ENCODE measurements at regions not wholly inside any gene's neighbourhood (a gene's known extent, or its start where the extent isn't known, plus 50 kb on each side); places are given as distances from the start of the nearest gene placed in this dataset.
"Not testable (repeated sequence)": the region's sequence is repeated elsewhere in the genome, so short reads cannot be mapped to it uniquely, and the experiment has no call there.

- Histone ChIP-seq H3K4me3 (no peak overlapping the region), H3K27ac (no peak overlapping the region), H3K27me3 (no peaks in the 10 kb centered on the region), H3K9me3 (no peaks in the 10 kb centered on the region), H3K36me3 (no peaks in the 10 kb centered on the region), H3K4me1 (peaks cover 0 to 20% (median 5%) of the 10 kb centered on the region in 4 donors)
- TF ChIP-seq EP300 (IDR thresholded peaks at IDR 0.05; ENCODE audit: low read depth), result no peak
- no peak for TF ChIP-seq POLR2AphosphoS5 (IDR thresholded peaks at IDR 0.05)
- no peak for TF ChIP-seq POLR2A (IDR thresholded peaks at IDR 0.05)
- TF ChIP-seq CTCF (IDR thresholded peaks at IDR 0.05), result no peak
- intact Hi-C loops (cut with DNase I; ENCODE audit: low total_unique reads) (no loop called here), in situ Hi-C loops (cut with MboI; ENCODE audit: low pct_ligation_motif_present in 1 of 4, low pct_unique_long_range_greater_than_20kb in 1 of 4, low sequenced_read_pairs in 3 of 4) (loop anchor here in 3 of 4 donors (25.0 kb wide), 4 partner anchors 547 to 1997 kb away; no protein-coding TSS in a partner anchor)
- 87% methylated on average over 2 of the region's 2 CpGs; no CpG with 5 or more reads in 1 of the 2 donors for WGBS, 2 donors (ENCODE audit: low coverage in 1 of 2)
- no peak for DNase-seq
Measured at GRCh38 chr4:18690291-18690955, 668.9 kb upstream of the LCORL start.

GRCh38 chr4:18689308-18690115 lies 668.0 kb upstream of the LCORL start:
- Histone ChIP-seq H3K36me3 (no peaks in the 10 kb centered on the region), H3K27me3 (no peaks in the 10 kb centered on the region), H3K4me1 (peaks cover 0 to 20% (median 5%) of the 10 kb centered on the region in 4 donors), H3K9me3 (no peaks in the 10 kb centered on the region), H3K4me3 (no peak overlapping the region), H3K27ac (no peak overlapping the region)
- DNase-seq, result peak; percentile 68
- intact Hi-C loops (cut with DNase I; ENCODE audit: low total_unique reads), result no loop called here
- TF ChIP-seq CTCF (IDR thresholded peaks at IDR 0.05), result peak; percentile 80 to 92 (median 87)
- TF ChIP-seq POLR2A (IDR thresholded peaks at IDR 0.05), result no peak
- in situ Hi-C loops (cut with MboI; ENCODE audit: low pct_ligation_motif_present in 1 of 4, low pct_unique_long_range_greater_than_20kb in 1 of 4, low sequenced_read_pairs in 3 of 4), result loop anchor here in 3 of 4 donors (25.0 kb wide), 4 partner anchors 548 to 1998 kb away; no protein-coding TSS in a partner anchor
- 0 to 10% methylated on average over 6 to 7 of the region's 7 CpGs for WGBS, 2 donors (ENCODE audit: low coverage in 1 of 2)

- WGBS, 2 donors (ENCODE audit: low coverage in 1 of 2), result 43 to 66% methylated on average over 2 to 9 of the region's 9 CpGs
- H3K27ac ChIP-seq; intact Hi-C loops (cut with DNase I; ENCODE audit: low total_unique reads); H3K27me3 ChIP-seq; H3K9me3 ChIP-seq; H3K36me3 ChIP-seq; H3K4me3 ChIP-seq: not testable (repeated sequence)
- H3K4me1 ChIP-seq, result peaks cover 0 to 20% (median 5%) of the 10 kb centered on the region in 4 donors
- in situ Hi-C loops (cut with MboI; ENCODE audit: low pct_ligation_motif_present in 1 of 4, low pct_unique_long_range_greater_than_20kb in 1 of 4, low sequenced_read_pairs in 3 of 4), result loop anchor here in 3 of 4 donors (25.0 kb wide), 4 partner anchors 549 to 1999 kb away; no protein-coding TSS in a partner anchor
- peak; percentile 12 for DNase-seq
Measured at GRCh38 chr4:18688351-18688750, 666.8 kb upstream of the LCORL start.

GRCh38 chr4:18686338-18687037 lies 664.9 kb upstream of the LCORL start:
- Histone ChIP-seq H3K27me3 (no peaks in the 10 kb centered on the region), H3K27ac (no peak overlapping the region), H3K36me3 (no peaks in the 10 kb centered on the region), H3K9me3 (no peaks in the 10 kb centered on the region), H3K4me3 (no peak overlapping the region), H3K4me1 (peaks cover 0 to 20% (median 5%) of the 10 kb centered on the region in 4 donors)
- 46 to 62% methylated on average over 6 to 7 of the region's 7 CpGs for WGBS, 2 donors (ENCODE audit: low coverage in 1 of 2)
- DNase-seq, result no peak
- in situ Hi-C loops (cut with MboI; ENCODE audit: low pct_ligation_motif_present in 1 of 4, low pct_unique_long_range_greater_than_20kb in 1 of 4, low sequenced_read_pairs in 3 of 4) (loop anchor here in 3 of 4 donors (25.0 kb wide), 4 partner anchors 551 to 2001 kb away; no protein-coding TSS in a partner anchor), intact Hi-C loops (cut with DNase I; ENCODE audit: low total_unique reads) (no loop called here)
- no peak for TF ChIP-seq POLR2AphosphoS5 (IDR thresholded peaks at IDR 0.05)
- TF ChIP-seq CTCF (IDR thresholded peaks at IDR 0.05), result no peak
- no peak for TF ChIP-seq EP300 (IDR thresholded peaks at IDR 0.05; ENCODE audit: low read depth)
- TF ChIP-seq POLR2A (IDR thresholded peaks at IDR 0.05), result no peak

All from transverse colon (tissue), 4 donors.